H1 (cell line): ENCODE measurements at regions not wholly inside any gene's neighbourhood (a gene's known extent, or its start where the extent isn't known, plus 50 kb on each side); places are given as distances from the start of the nearest gene placed in this dataset.

Experiments used
- CTCF ChIA-PET: fragments of 300-600 bp; sonication (Branson Sonifier 250); formaldehyde crosslinking; loops from one replicate; lab custom pipeline; 2021; ENCODE audit not compliant: partially characterized antibody; lab: Charles Lee
- POLR2A ChIA-PET: fragments of 300-600 bp; sonication (Branson Sonifier 250); formaldehyde crosslinking; loops from one replicate; lab custom pipeline; 2021; ENCODE audit warnings: inconsistent platforms; ENCODE audit not compliant: partially characterized antibody; lab: Charles Lee
- DNase-seq, 2 experiments: peaks; one replicate each; pipeline versions ENCODE4 v3.0.0 to v3.0.0-alpha.2; 2010 to 2022; ENCODE audit warnings: low spot score in 2 of 2, low read depth in 1 of 2, mixed read lengths in 1 of 2
- FAIRE-seq: peaks from 2 replicates; lab custom pipeline; 2011; peaks lifted over from hg19 to GRCh38; lab: Jason Lieb, UNC
- H2AFZ ChIP-seq: 2 replicates; pipeline ENCODE4 v1.8.1; 2012; ENCODE audit warnings: low read length, inconsistent platforms
- H2AK5ac ChIP-seq: 2 replicates; pipeline ENCODE4 v1.6.1; 2013; ENCODE audit warnings: low read depth, low read length
- H2BK120ac ChIP-seq: replicated peaks from 2 replicates; pipeline ENCODE3; 2013; ENCODE audit warnings: low read depth, low read length, inconsistent platforms
- H2BK12ac ChIP-seq: 2 replicates; pipeline ENCODE4 v1.6.1; 2013; ENCODE audit warnings: low read depth, low read length
- H2BK15ac ChIP-seq: 2 replicates; pipeline ENCODE4 v1.6.1; 2013; ENCODE audit warnings: low read length
- H2BK20ac ChIP-seq: 2 replicates; pipeline ENCODE4 v1.6.1; 2013; ENCODE audit warnings: low read length
- H2BK5ac ChIP-seq: 2 replicates; pipeline ENCODE4 v1.6.1; 2013; ENCODE audit warnings: low read depth, low read length
- H3K14ac ChIP-seq: 2 replicates; pipeline ENCODE4 v1.6.1; 2013; ENCODE audit warnings: inconsistent platforms; ENCODE audit not compliant: insufficient read length
- H3K18ac ChIP-seq: 2 replicates; pipeline ENCODE4 v1.6.1; 2013; ENCODE audit warnings: low read length; ENCODE audit errors: extremely low read depth
- H3K23ac ChIP-seq: 2 replicates; pipeline ENCODE4 v1.6.1; 2013; ENCODE audit warnings: inconsistent platforms; ENCODE audit not compliant: insufficient read length
- H3K23me2 ChIP-seq: 2 replicates; pipeline ENCODE4 v1.6.1; 2013; ENCODE audit warnings: low read depth, low read length
- H3K27ac ChIP-seq: 2 replicates; pipeline ENCODE4 v1.6.1; 2011; ENCODE audit warnings: low read depth, low read length, inconsistent platforms
- H3K27me3 ChIP-seq, 4 experiments: replicated peaks in 1 of 4; 1 replicate in 1 of 4; 2 replicates in 3 of 4; pipeline versions ENCODE4 v1.6.1 to v1.8.1; 2011 to 2013; ENCODE audit warnings: low read length in 3 of 4, mild to moderate bottlenecking in 3 of 4, inconsistent platforms in 2 of 4, mixed read lengths in 2 of 4, moderate library complexity in 1 of 4; ENCODE audit not compliant: control insufficient read depth in 3 of 4, insufficient read depth in 3 of 4; ENCODE audit errors: extremely low read depth in 1 of 4
- H3K36me3 ChIP-seq, 4 experiments: 2 replicates each; pipeline versions ENCODE4 v1.6.1 to v1.8.1; 2011 to 2013; ENCODE audit warnings: mild to moderate bottlenecking in 4 of 4, low read length in 3 of 4, moderate library complexity in 2 of 4, control low read depth in 1 of 4, inconsistent platforms in 1 of 4; ENCODE audit not compliant: insufficient read depth in 4 of 4, control insufficient read depth in 2 of 4
- H3K4ac ChIP-seq: replicated peaks from 2 replicates; pipeline ENCODE3; 2013; ENCODE audit warnings: low read length, low read depth, mixed read lengths, inconsistent platforms; ENCODE audit not compliant: insufficient read length
- H3K4me1 ChIP-seq, 4 experiments: replicated peaks in 1 of 4; 1 replicate in 1 of 4; 2 replicates in 3 of 4; pipeline versions ENCODE4 v1.6.1 to v1.8.1; 2011 to 2013; ENCODE audit warnings: low read length in 3 of 4, inconsistent platforms in 2 of 4, mixed read lengths in 1 of 4; ENCODE audit not compliant: insufficient read depth in 4 of 4, control insufficient read depth in 3 of 4
- H3K4me2 ChIP-seq, 2 experiments: 2 replicates each; pipeline versions ENCODE4 v1.6.1 to v1.8.1; 2011 to 2013; ENCODE audit warnings: low read depth in 2 of 2, low read length in 2 of 2, control low read depth in 1 of 2, inconsistent platforms in 1 of 2, mild to moderate bottlenecking in 1 of 2; ENCODE audit not compliant: insufficient read depth in 1 of 2
- H3K4me3 ChIP-seq, 4 experiments: fragments of 200-600, 300-600 bp in 1 of 4; sonication (generic), shearing (Covaris generic), sonication (Bioruptor Twin) in 1 of 4; 2 replicates each; pipeline versions ENCODE4 v1.5.1 to v1.8.1; 2011 to 2016; ENCODE audit warnings: low read length in 4 of 4, low read depth in 3 of 4, control low read depth in 2 of 4, inconsistent platforms in 2 of 4, mild to moderate bottlenecking in 2 of 4, mixed read lengths in 1 of 4, moderate library complexity in 1 of 4; ENCODE audit not compliant: insufficient read depth in 2 of 4; ENCODE audit errors: extremely low read depth in 1 of 4
- H3K56ac ChIP-seq: replicated peaks from 2 replicates; pipeline ENCODE3; 2013; ENCODE audit warnings: low read depth, mild to moderate bottlenecking, mixed read lengths, low read length, inconsistent platforms; ENCODE audit not compliant: insufficient read length
- H3K79me1 ChIP-seq: 2 replicates; pipeline ENCODE4 v1.6.1; 2013; ENCODE audit warnings: low read depth, low read length, control low read depth
- H3K79me2 ChIP-seq, 2 experiments: 2 replicates each; pipeline versions ENCODE4 v1.6.1 to v1.8.1; 2012 to 2013; ENCODE audit warnings: low read length in 2 of 2, mild to moderate bottlenecking in 2 of 2, inconsistent platforms in 1 of 2; ENCODE audit not compliant: insufficient read depth in 2 of 2, control insufficient read depth in 1 of 2
- H3K9ac ChIP-seq, 4 experiments: replicated peaks in 1 of 4; 1 replicate in 1 of 4; 2 replicates in 3 of 4; pipeline versions ENCODE4 v1.6.1 to v1.8.1; 2011 to 2013; ENCODE audit warnings: low read depth in 3 of 4, low read length in 3 of 4, control low read depth in 2 of 4, mild to moderate bottlenecking in 2 of 4, moderate library complexity in 2 of 4, inconsistent platforms in 1 of 4; ENCODE audit errors: extremely low read depth in 1 of 4
- H3K9me3 ChIP-seq, 2 experiments: 2 replicates each; pipeline versions ENCODE4 v1.6.1 to v1.8.1; 2012 to 2013; ENCODE audit warnings: mild to moderate bottlenecking in 2 of 2, moderate library complexity in 2 of 2, control low read depth in 1 of 2, inconsistent platforms in 1 of 2, low read depth in 1 of 2, low read length in 1 of 2, mixed read lengths in 1 of 2; ENCODE audit not compliant: insufficient read depth in 2 of 2
- H4K20me1 ChIP-seq, 2 experiments: replicated peaks in 1 of 2; 2 replicates each; pipeline versions ENCODE3 to v1.8.1; 2011 to 2013; ENCODE audit warnings: inconsistent platforms in 2 of 2, low read length in 2 of 2, mild to moderate bottlenecking in 1 of 2; ENCODE audit not compliant: insufficient read depth in 2 of 2, control insufficient read depth in 1 of 2
- H4K5ac ChIP-seq: 2 replicates; pipeline ENCODE4 v1.6.1; 2013; ENCODE audit warnings: low read length, low read depth, mixed read lengths, inconsistent platforms; ENCODE audit not compliant: insufficient read length
- H4K8ac ChIP-seq: 2 replicates; pipeline ENCODE4 v1.8.0; 2013; ENCODE audit warnings: mild to moderate bottlenecking, moderate library complexity, low read length, inconsistent platforms; ENCODE audit not compliant: insufficient read depth; ENCODE audit errors: extremely low read depth
- H4K91ac ChIP-seq: replicated peaks from 2 replicates; pipeline ENCODE3; 2013; ENCODE audit warnings: low read length, mixed read lengths, inconsistent platforms; ENCODE audit not compliant: insufficient read length
- BACH1 ChIP-seq: IDR thresholded peaks from 2 replicates; pipeline ENCODE4 v1.6.1; 2012; ENCODE audit warnings: low read length, improper control_type of control experiment
- EGR1 ChIP-seq: IDR thresholded peaks from 2 replicates; pipeline ENCODE4 v1.6.1; 2011; ENCODE audit warnings: low read depth, low read length, borderline replicate concordance
- POU5F1 ChIP-seq: IDR thresholded peaks from 2 replicates; pipeline ENCODE4 v1.6.1; 2011; ENCODE audit warnings: low read depth, mild to moderate bottlenecking, low read length, moderate library complexity

- Histone ChIP-seq H4K91ac (no peak overlapping the region), H2BK5ac (no peak overlapping the region), H3K56ac (no peak overlapping the region), H3K9me3 (no peaks in the 10 kb centered on the region), H2BK12ac (no peak overlapping the region), H3K79me1 (no peaks in the 10 kb centered on the region), H3K18ac (no peak overlapping the region), H2AK5ac (no peak overlapping the region), H3K27me3 (no peaks in the 10 kb centered on the region; a peak in 1 of 7 replicates), H2BK120ac (no peak overlapping the region), H2AFZ (no peak overlapping the region), H3K4ac (no peak overlapping the region), H3K23ac (no peak overlapping the region), H2BK15ac (no peak overlapping the region), H3K79me2 (no peaks in the 10 kb centered on the region), H3K4me3 (no peak overlapping the region), H4K8ac (no peak overlapping the region), H3K27ac (no peak overlapping the region), H3K36me3 (no peaks in the 10 kb centered on the region), H3K4me2 (no peak overlapping the region), H3K4me1 (peaks cover 0 to 2% (median 0%) of the 10 kb centered on the region in 4 experiments; a peak in 1 of 7 replicates), H2BK20ac (no peak overlapping the region), H3K23me2 (no peaks in the 10 kb centered on the region), H4K5ac (no peak overlapping the region), H4K20me1 (no peaks in the 10 kb centered on the region), H3K14ac (no peak overlapping the region), H3K9ac (no peak overlapping the region)
- POLR2A ChIA-PET = no interaction called here
- no peak for FAIRE-seq
- no peak for DNase-seq
- CTCF ChIA-PET = interaction anchor here (1.5 to 5.4 kb wide), 3 partner anchors 10 to 18 kb away, joined by 5 to 32 read pairs (median 16); no protein-coding TSS in a partner anchor
- TF ChIP-seq POU5F1 (no peak), BACH1 (no peak), EGR1 (no peak)
These were observed 265.0 kb downstream of the NPHP4 start for GRCh38 chr1:5727191-5727590.
